ENCODE measurements at regions not wholly inside any gene's neighbourhood (a gene's known extent, or its start where the extent isn't known, plus 50 kb on each side); places are given as distances from the start of the nearest gene placed in this dataset.

DNA sequence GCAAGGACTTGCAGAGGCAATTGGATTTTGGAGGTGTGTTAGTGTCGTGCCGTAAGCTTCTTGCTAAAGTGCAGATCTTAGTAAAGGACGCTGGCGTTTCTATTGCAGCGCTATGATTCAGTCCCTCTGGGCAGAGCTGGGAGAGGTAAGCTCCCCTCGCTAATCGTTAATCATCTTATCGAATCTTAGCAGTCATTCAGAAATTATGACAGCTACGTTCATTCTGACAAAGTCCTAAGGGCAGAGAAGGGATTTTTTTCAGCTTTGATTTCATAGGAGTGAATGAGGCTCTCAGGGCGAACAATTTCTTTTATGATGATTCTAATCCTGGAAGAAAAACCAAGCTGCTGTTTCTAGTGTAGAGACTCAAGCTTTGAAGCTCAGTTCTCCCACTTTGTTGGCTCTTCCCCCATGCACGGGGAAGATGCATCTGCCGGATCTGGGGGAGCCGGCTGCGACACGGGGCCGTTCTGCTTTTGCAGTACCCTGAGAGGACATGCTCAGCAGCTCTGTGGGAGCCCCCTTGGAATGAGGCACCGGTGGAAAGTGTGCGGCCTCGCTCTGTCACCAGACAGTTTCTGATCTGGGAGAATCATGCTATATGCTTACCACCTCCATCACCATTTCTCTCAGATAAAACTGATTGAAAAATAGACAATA, 79.1 kb upstream of the SLC22A23 start:
- TF ChIP-seq ARNT (IDR thresholded peaks at IDR 0.05) (no peak), LEF1 (IDR thresholded peaks at IDR 0.05; ENCODE audit: borderline replicate concordance) (no peak), ELF4 (IDR thresholded peaks at IDR 0.05) (no peak), NFRKB (IDR thresholded peaks at IDR 0.05) (no peak), FOXA1 (IDR thresholded peaks at IDR 0.05) (no peak), CTBP1 (IDR thresholded peaks at IDR 0.05; ENCODE audit: borderline replicate concordance) (no peak), L3MBTL2 (conservative IDR thresholded peaks at IDR 0.05) (no peak), FOXM1 (IDR thresholded peaks at IDR 0.05; ENCODE audit: borderline replicate concordance) (no peak), BHLHE40 (IDR thresholded peaks at IDR 0.05; ENCODE audit: borderline replicate concordance) (no peak), HDGF (IDR thresholded peaks at IDR 0.05; ENCODE audit: borderline replicate concordance) (no peak)
- TF ChIP-seq, protein P1, sequence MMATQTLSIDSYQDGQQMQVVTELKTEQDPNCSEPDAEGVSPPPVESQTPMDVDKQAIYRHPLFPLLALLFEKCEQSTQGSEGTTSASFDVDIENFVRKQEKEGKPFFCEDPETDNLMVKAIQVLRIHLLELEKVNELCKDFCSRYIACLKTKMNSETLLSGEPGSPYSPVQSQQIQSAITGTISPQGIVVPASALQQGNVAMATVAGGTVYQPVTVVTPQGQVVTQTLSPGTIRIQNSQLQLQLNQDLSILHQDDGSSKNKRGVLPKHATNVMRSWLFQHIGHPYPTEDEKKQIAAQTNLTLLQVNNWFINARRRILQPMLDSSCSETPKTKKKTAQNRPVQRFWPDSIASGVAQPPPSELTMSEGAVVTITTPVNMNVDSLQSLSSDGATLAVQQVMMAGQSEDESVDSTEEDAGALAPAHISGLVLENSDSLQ (IDR thresholded peaks at IDR 0.05) = no peak
- ChIA-PET CTCF (interaction anchor here (0.6 kb wide), 1 partner anchor 569 kb away, joined by 7 read pairs; no protein-coding TSS in a partner anchor), POLR2A (interaction anchor here (0.7 kb wide), 1 partner anchor 9 kb away, joined by 3 read pairs; no protein-coding TSS in a partner anchor)
- no peak for DNase-seq (ENCODE audit: extremely low spot score)

DNA sequence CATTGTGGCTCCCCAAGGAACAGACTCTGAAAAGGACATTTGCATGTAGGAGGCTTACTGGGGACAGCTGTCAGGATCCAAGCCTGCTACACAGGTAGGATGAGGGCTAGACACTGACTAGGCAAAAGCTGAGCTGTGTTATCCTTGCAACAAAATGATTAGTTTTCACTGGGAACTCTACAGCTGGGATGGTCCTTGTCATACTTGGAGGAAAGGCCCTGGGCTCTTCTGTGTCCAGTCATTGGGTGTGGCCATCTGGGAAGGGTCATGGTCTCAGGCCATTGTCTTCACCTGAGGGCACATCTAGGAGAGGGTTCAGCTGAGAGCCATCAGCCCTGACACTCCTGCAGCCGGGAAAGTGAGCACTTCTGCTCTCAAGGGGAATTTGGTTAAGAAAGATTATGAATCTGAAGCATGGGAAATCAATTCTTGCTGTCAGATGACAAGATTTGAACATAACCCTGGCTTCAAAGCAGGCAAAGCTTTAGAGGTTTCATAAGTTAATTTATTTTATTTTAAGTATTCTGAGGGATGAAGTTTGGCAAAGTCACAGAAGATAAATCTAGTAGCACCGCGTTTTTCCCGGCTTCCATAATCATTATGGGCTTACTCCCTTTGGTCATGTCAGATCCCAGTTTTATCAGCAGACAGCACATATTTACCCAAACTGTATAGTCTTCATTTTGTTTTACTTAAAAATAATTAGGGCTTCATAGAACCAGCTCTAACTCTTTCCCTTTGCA, 78.4 kb upstream of the SLC22A23 start:
- CTCF ChIA-PET = no interaction called here

DNA sequence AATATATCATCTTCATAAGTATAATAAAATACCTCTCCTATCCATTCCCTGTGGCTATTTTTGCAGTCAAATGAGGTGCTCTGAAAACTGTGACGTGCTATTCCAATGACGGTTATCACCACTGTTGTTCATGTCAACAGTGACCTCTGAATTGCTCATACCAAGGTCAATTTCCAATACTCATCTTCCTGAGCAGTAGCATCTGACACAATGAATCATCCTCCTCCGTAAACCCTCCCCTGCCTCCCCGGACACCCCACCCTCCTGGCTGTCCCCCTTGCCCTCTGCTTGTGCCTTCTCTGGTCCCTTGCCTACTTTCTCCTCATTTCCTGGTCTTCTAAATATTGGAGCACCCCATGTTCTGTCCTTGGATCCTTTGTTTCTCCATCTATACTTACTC, 77.7 kb upstream of the SLC22A23 start:
- POLR2A ChIA-PET = no interaction called here
- TF ChIP-seq SUZ12 (IDR thresholded peaks at IDR 0.05) = no peak
- TF ChIP-seq, protein P1 (IDR thresholded peaks at IDR 0.05) = no peak
- no peak for TF ChIP-seq ARNT (IDR thresholded peaks at IDR 0.05)
- no peak for TF ChIP-seq CTBP1 (IDR thresholded peaks at IDR 0.05; ENCODE audit: borderline replicate concordance)
- no peak for TF ChIP-seq L3MBTL2 (conservative IDR thresholded peaks at IDR 0.05)
- no peak for TF ChIP-seq BHLHE40 (IDR thresholded peaks at IDR 0.05; ENCODE audit: borderline replicate concordance)
- TF ChIP-seq FOXM1 (IDR thresholded peaks at IDR 0.05; ENCODE audit: borderline replicate concordance) = no peak
- CTCF ChIA-PET = no interaction called here

More for the DNA sequence above, 78.4 kb upstream of the SLC22A23 start:
- no peak for DNase-seq (ENCODE audit: extremely low spot score)
- POLR2A ChIA-PET = interaction anchor here (0.7 kb wide), 1 partner anchor 8 kb away, joined by 3 read pairs; no protein-coding TSS in a partner anchor
- no peak for TF ChIP-seq SUZ12 (IDR thresholded peaks at IDR 0.05)
- TF ChIP-seq BHLHE40 (IDR thresholded peaks at IDR 0.05; ENCODE audit: borderline replicate concordance) = no peak
- TF ChIP-seq CTBP1 (IDR thresholded peaks at IDR 0.05; ENCODE audit: borderline replicate concordance) = no peak
- TF ChIP-seq ARNT (IDR thresholded peaks at IDR 0.05) = no peak
- no peak for TF ChIP-seq SP1 (IDR thresholded peaks at IDR 0.05)
- no peak for TF ChIP-seq TARDBP (IDR thresholded peaks at IDR 0.05)
- TF ChIP-seq ELF4 (IDR thresholded peaks at IDR 0.05) = no peak
- no peak for TF ChIP-seq FOXM1 (IDR thresholded peaks at IDR 0.05; ENCODE audit: borderline replicate concordance)
- TF ChIP-seq L3MBTL2 (conservative IDR thresholded peaks at IDR 0.05) = no peak
- no peak for TF ChIP-seq NFRKB (IDR thresholded peaks at IDR 0.05)
- TF ChIP-seq FOXA1 (IDR thresholded peaks at IDR 0.05) = no peak
- no peak for TF ChIP-seq FOXK2 (IDR thresholded peaks at IDR 0.05)
- TF ChIP-seq, protein P1 (IDR thresholded peaks at IDR 0.05) = no peak
- TF ChIP-seq ZNF384 (IDR thresholded peaks at IDR 0.05) = no peak
- no peak for TF ChIP-seq HDGF (IDR thresholded peaks at IDR 0.05; ENCODE audit: borderline replicate concordance)

DNA sequence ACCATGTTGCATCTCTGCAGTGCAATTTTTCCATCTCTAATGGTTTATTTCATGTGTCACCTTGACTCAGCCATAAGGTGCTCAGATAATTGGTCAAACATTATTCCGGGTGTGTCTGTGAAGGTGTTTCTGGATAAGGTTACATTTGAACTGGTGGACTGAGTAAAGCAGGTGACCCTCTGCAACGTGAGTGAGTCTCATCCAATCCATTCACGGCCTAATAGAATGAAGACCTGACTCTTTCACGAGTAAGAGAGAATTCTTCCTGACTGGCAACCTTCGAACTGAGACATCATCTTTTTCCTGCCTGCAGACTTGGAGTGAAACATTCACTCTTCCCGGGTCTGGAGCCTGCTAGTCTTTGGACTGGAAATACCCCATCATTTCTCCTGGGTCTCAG, 77.1 kb upstream of the SLC22A23 start:
- ChIA-PET POLR2A (no interaction called here), CTCF (no interaction called here)
- TF ChIP-seq ARNT (IDR thresholded peaks at IDR 0.05) (no peak), NFRKB (IDR thresholded peaks at IDR 0.05) (no peak), ZNF384 (IDR thresholded peaks at IDR 0.05) (no peak), FOXM1 (IDR thresholded peaks at IDR 0.05; ENCODE audit: borderline replicate concordance) (no peak), L3MBTL2 (conservative IDR thresholded peaks at IDR 0.05) (no peak)

More for the DNA sequence above, 77.7 kb upstream of the SLC22A23 start:
- no peak for DNase-seq (ENCODE audit: extremely low spot score)

DNA sequence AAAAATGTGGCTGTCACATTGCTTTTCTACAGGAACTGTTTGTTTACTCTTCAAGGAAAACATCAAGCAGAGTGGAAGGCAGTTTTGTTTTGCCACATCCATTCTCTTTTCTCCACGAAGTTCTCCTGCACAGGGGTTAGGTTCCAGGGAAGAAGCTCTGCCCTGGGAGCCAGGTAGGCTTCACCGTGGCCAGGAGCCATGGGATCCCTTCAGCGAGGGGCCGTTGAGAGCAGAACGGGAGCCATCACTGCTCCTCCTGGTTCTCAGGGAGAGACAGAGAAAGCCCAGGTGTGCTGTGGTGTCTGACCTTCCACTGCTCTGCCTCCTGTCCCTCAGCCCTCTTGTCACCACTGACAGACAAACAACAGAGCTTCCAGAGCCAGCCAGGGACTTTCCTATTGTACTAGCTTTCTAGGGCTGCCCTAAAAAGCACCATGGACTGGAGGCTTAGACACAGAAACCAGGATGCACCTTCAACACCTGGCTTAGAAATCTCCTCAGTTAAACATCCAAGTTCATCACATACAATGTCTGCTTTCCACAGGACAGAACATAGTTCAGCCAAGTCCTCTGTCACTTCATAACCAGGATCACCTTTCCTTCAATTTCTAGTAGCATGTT, 75.6 kb upstream of the SLC22A23 start:
- ChIA-PET POLR2A (no interaction called here), CTCF (no interaction called here)
- TF ChIP-seq LEF1 (IDR thresholded peaks at IDR 0.05; ENCODE audit: borderline replicate concordance) (no peak), TARDBP (IDR thresholded peaks at IDR 0.05) (no peak), ZNF384 (IDR thresholded peaks at IDR 0.05) (no peak), FOXM1 (IDR thresholded peaks at IDR 0.05; ENCODE audit: borderline replicate concordance) (no peak), CTBP1 (IDR thresholded peaks at IDR 0.05; ENCODE audit: borderline replicate concordance) (no peak), SUZ12 (IDR thresholded peaks at IDR 0.05) (no peak)

More for the DNA sequence above, 77.1 kb upstream of the SLC22A23 start:
- DNase-seq (ENCODE audit: extremely low spot score) = no peak

DNA sequence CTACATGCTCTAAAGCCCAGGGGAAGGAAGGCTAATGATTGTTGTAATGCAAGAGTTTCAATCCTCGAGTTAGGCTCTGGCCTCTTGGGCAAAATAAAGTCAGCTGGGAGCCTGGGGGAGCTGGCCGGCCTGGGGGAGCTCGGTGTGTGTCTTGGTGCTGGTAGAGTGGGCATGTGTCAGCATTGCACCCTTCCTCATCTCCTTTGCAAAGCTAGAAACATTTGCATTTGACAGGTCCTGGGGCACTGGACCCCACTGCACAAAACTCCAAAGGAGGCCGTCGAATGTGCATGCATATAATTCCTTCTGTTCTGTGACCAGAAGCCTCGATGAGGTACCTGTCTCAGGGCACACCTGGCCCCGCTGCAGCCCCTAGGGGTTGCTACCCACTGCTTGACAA, 74.6 kb upstream of the SLC22A23 start:
- ChIA-PET CTCF (no interaction called here), POLR2A (no interaction called here)
- TF ChIP-seq, protein P1 (IDR thresholded peaks at IDR 0.05) = no peak
- no peak for TF ChIP-seq L3MBTL2 (conservative IDR thresholded peaks at IDR 0.05)
- TF ChIP-seq LEF1 (IDR thresholded peaks at IDR 0.05; ENCODE audit: borderline replicate concordance) = no peak
- TF ChIP-seq ARNT (IDR thresholded peaks at IDR 0.05) = no peak
- no peak for TF ChIP-seq HDGF (IDR thresholded peaks at IDR 0.05; ENCODE audit: borderline replicate concordance)
- TF ChIP-seq BHLHE40 (IDR thresholded peaks at IDR 0.05; ENCODE audit: borderline replicate concordance) = no peak
- no peak for TF ChIP-seq SP1 (IDR thresholded peaks at IDR 0.05)
- TF ChIP-seq ELF4 (IDR thresholded peaks at IDR 0.05) = no peak
- no peak for TF ChIP-seq SUZ12 (IDR thresholded peaks at IDR 0.05)
- TF ChIP-seq ZNF384 (IDR thresholded peaks at IDR 0.05) = no peak
- no peak for TF ChIP-seq CTBP1 (IDR thresholded peaks at IDR 0.05; ENCODE audit: borderline replicate concordance)
- no peak for TF ChIP-seq FOXK2 (IDR thresholded peaks at IDR 0.05)
- no peak for DNase-seq (ENCODE audit: extremely low spot score)

More for the DNA sequence above, 75.6 kb upstream of the SLC22A23 start:
- no peak for DNase-seq (ENCODE audit: extremely low spot score)
